T-helper 1 cell treated with Interleukin-12 subunit alpha and Interleukin-12 subunit beta and Interleukin-4 antibody, amounts not matched to agents 30 ng/mL and 1 ng/mL, for 36 hours (primary cell): ENCODE measurements at regions not wholly inside any gene's neighbourhood (a gene's known extent, or its start where the extent isn't known, plus 50 kb on each side); places are given as distances from the start of the nearest gene placed in this dataset.
"Not testable (repeated sequence)": the region's sequence is repeated elsewhere in the genome, so short reads cannot be mapped to it uniquely, and the experiment has no call there.

Experiments used
- intact Hi-C: fragments of 100-400 bp; cut with micrococcal nuclease; formaldehyde crosslinking; loops from one replicate; pipeline ENCODE4 v1.15.1; 2024

DNA sequence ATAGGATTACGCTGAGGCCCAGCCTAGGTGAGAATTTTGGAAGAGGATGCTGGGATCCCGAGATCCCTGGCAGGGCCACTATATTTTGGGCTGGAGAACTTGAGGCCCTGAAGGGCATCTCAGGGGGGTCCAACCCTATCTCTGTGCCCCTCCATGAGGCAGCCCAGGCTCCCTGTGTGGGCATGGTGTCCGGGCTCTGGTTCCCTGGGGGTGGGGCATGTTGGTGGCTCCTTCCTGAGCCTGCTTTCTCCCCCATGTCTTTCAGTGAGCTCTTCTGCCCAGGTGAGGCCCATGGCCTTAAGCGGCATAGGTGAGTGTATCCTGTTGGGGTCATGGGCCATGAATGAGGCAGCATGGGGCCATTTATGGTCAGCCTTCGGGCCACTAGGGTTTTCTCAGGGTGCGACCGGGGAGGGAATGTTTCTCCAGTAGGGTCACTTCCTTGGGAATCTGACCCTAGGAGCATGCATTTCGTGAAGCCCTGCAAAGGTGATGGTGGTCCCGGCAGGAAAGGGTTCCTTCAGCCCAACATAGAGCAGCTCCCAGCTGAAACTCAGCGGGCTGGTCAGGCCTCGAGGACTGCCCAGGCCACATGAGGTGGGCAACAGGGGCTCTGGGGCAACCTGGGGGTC lies 191.3 kb downstream of the UBE3A start:
- intact Hi-C loops = no loop called here

DNA sequence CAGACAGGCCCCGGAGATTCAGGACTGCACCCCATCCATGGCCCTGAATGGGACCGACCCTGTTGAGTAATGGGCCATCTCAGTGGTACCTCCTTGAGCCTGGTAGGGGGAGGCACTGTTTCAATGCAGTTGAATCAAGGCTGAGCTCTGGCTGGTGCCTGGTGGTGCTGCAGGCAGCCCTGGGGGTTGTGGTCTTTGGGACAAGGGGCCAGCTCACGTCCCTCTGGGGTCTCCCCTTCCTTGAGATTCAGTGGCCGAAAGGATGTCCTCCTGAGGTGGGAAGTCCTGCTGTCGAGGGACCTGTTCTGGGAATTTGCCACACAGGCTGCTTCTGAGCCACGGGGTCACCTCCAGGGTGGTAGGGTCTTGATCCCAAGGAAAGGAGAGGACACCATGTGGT lies 190.7 kb downstream of the UBE3A start:
- intact Hi-C loops = not testable (repeated sequence)

DNA sequence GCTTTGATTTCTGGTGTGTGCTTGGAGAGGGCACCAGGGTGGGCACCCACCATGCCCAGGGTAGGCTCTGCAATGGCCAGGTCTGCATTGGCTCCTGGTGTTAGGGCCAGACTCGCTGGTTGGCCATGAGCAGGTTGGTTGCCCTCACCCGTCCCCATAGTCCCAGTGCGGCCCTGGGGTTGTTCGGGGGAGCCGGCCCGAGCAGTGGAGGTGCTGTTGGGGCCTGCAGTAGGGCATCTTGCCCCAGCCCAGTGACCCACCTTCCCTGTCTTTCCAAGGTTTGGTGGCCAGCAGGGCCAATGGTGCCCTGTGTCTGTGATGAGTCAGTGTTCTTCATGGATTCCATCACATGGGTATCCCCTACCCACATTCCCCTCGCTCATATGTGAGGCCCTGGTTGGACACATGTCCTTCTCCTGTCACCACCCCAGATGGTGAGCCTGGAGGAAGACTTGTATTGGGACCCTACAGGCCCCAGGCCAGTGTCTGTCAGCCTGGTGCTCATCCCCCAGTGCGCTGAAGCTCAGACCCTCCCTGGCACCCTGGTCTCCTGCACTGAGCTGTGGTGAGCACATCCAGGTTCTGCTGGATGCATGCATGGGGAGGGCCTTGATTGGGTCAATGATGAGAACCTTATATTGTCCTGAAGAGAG lies 190.1 kb downstream of the UBE3A start:
- intact Hi-C loops = no loop called here

DNA sequence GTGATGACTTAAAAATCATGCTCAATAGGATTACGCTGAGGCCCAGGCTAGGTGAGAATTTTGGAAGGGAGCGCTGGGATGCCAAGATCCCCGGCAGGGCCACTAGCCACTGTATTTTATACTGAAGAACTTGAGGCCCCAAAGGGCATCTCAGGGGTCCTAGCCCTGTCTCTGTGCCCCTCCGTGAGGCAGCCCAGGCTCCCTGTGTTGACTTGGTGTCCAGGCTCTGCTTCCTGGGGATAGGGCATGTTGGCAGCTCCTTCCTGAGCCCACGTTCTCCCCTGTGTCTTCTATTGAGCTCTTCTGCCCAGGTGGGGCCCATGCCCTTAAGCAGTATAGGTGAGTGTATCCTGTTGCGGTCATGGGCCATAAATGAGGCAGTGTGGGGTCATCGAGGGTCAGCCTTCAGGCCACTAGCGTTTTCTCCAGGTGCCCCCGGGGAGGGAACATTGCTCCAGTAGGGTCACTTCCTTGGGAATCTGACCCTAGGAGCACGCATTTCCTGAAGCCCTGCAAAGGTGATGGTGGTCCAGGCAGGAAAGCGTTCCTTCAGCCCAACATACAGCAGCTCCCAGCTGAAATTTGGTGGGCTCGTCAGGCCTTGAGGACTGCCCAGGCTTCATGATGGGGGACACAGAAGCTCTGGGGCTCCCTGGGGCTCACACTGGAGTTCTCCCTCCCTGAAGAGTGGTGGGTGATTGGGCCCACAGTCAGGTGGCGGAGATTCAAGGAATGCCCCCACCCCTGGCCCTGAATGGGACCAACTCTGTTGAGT lies 189.4 kb downstream of the UBE3A start:
- intact Hi-C loops = no loop called here

DNA sequence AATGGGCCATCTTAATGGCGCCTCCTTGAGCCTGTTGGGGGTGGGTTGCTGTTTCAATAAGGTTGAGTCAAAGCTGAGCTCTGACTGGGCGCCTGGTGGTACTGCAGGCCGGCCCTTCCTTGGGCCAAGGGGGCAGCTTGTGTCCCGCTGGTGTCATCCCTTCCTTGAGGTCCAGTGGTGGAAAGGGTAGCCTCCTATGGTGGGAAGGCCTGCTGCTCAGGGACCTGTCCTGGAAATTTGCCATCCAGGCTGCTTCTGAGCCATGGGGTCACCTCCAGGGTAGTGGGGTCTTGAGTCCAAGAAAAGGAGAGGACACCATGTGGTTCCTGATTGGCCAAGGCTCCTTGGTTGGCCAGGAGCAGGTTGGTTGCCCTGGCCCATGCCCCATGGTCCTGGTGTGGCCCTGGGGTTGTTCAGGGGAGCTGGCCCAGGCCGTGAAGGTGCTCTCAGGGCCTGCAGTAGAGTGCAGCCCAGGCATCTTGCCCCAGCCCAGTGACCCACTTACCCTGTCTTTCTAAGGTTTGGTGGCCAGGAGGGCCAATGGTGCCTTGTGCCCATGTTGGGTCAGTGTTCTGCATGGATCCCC lies 188.7 kb downstream of the UBE3A start:
- intact Hi-C loops = no loop called here

DNA sequence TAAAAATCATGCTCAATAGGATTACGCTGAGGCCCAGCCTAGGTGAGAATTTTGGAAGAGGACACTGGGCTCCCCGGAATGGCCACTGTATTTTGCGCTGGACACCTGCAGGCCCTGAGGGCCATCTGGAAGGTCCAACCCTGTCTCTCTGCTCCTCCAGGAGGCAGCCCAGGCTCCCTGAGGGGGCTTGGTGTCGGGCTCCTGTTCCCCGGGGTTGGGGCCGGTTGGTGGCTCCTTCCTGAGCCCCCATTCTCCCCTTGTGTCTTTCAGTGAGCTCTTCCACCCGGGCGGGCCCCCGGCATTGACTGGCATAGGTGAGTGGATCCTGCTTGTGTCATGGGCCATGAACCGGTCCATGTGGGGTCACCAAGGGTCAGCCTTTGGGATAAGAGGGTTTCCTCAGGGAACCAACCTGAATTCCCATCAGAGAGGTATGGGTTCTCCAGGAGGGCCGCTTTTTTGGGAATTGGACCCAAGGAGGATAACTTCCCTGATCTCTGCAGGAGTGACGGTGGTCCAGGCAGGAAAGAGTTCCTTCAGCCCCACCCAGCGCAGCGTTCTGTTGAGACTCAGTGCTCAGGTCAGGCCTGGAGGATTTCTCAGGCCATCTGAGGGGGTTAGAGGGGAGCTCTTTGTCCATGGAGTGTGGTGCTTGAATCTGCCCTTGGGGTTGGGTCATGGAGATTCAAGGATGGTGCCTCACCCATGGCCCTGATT lies 187.8 kb downstream of the UBE3A start:
- intact Hi-C loops = no loop called here

DNA sequence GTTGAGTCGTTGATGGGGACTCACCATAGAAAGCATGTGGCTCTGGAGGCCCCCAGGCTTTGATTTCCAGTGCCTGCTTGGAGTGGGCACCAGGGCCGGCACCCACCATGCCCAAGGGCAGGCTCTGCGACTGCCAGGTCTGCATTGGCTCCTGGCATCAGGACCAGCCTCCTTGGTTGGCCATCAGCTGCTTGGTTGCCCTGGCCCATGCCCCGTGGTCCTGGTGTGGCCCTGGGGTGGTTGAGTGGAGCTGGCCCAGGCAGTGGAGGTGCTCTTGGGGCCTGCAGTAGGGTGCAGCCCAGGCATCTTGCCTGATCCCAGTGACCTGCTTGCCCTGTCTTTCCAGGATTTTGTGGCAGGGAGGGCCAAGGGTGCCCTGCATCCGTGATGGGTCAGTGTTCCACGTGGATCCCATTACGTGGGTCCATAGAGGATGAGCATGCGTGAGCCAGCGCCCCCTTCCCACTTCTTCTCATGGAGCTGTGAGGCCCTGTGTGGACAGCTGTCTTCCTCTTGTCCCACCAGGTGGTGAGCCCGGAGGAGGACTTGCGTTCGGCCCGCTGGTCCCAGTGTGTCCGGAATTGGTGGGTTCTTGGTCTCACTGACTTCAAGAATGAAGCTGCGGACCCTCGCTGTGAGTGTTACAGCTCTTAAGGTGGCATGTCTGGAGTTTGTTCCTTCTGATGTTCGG lies 187.0 kb downstream of the UBE3A start:
- intact Hi-C loops = no loop called here

DNA sequence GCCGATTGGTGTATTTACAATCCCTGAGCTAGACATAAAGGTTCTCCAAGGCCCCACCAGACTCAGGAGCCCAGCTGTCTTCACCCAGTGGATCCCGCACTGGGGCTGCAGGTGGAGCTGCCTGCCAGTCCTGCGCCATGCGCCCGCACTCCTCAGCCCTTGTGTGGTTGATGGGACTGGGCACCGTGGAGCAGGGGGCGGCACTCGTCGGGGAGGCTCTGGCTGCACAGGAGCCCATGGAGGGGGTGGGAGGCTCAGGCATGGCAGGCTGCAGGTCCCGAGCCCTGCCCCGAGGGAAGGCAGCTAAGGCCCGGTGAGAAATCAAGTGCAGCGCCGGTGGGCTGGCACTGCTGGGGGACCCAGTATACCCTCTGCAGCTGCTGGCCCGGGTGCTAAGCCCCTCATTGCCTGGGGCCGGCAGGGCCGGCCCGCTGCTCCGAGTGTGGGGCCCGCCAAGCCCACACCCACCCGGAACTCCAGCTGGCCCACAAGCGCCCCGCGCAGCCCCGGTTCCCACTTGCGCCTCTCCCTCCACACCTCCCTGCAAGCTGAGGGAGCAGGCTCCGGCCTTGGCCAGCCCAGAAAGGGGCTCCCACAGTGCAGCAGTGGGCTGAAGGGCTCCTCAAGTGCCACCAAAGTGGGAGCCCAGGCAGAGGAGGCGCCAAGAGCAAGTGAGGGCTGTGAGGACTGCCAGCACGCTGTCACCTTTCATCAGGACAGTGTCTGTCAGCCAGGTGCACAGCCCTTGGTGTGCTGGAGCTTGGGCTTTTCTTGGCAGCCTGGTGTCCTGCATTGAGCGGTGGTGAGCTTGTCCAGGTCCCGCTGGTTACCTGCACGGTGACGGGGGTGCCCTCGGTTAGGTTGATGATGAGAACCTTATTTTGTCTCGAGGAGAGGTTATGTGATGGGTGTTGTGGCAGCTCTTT lies 185.5 kb downstream of the UBE3A start:
- intact Hi-C loops = not testable (repeated sequence)

DNA sequence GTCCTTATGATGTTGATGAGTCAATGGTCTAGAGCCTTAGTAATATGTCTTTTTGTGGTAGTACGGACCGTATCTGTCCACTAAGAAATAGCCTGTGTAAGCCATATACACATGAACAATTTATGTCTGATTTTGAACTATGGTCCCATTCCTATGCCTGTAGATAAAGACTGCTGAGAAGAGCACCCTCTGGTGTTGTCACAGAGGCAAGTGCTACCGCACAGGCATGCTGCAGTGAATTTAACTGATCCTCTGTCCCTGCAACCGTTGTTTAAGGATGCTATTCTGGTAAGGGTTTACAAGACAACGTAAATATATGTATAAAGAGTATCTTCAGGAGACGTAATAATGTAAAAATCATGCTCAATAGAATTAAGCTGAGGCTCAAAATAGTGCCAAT lies 170.7 kb downstream of the UBE3A start:
- intact Hi-C loops = loop anchor here (5.0 kb wide), 1 partner anchor 806 kb away; no protein-coding TSS in a partner anchor
